Astrocyte of the cerebellum (primary cell): ENCODE measurements at regions not wholly inside any gene's neighbourhood (a gene's known extent, or its start where the extent isn't known, plus 50 kb on each side); places are given as distances from the start of the nearest gene placed in this dataset.

Experiments
- DNase-seq: peaks from one replicate; pipeline ENCODE4 v3.0.0-alpha.2; 2011; ENCODE audit warnings: low read depth
- H3K4me3 ChIP-seq: 2 replicates; pipeline ENCODE4 v1.5.1; 2011; ENCODE audit warnings: mild to moderate bottlenecking, low read depth, low read length, moderate library complexity
- CTCF ChIP-seq: IDR thresholded peaks from 2 replicates; pipeline ENCODE4 v1.5.1; 2012; ENCODE audit warnings: low read length, low read depth, moderate library complexity, mild to moderate bottlenecking; ENCODE audit errors: missing control alignments
- in situ Hi-C: cut with HindIII; loops from 2 replicates; pipeline ENCODE4 v1.10.0; 2017; ENCODE audit warnings: low sequenced_read_pairs

GRCh38 chr12:107221913-107222312, 128.6 kb upstream of the CRY1 start:
- no peak overlapping the region for H3K4me3 ChIP-seq
- TF ChIP-seq CTCF: no peak
- in situ Hi-C loops: no loop called here
- no peak for DNase-seq

- DNase-seq: no peak
- in situ Hi-C loops: no loop called here
- no peak overlapping the region for H3K4me3 ChIP-seq
- TF ChIP-seq CTCF: peak; percentile 18
These were observed 130.5 kb upstream of the CRY1 start for GRCh38 chr12:107223821-107224220.

- H3K4me3 ChIP-seq: no peak overlapping the region
- in situ Hi-C loops: loop anchor here (5.0 kb wide), 1 partner anchor 97 kb away; no protein-coding TSS in a partner anchor
- DNase-seq: peak; percentile 22
- TF ChIP-seq CTCF: no peak
These were observed 132.3 kb upstream of the CRY1 start for GRCh38 chr12:107225635-107226034.

GRCh38 chr12:107226126-107226525, 132.8 kb upstream of the CRY1 start:
- H3K4me3 ChIP-seq: no peak overlapping the region
- in situ Hi-C loops: loop anchor here (5.0 kb wide), 1 partner anchor 96 kb away; no protein-coding TSS in a partner anchor
- TF ChIP-seq CTCF: no peak
- DNase-seq: no peak

GRCh38 chr12:107228076-107228475, 134.7 kb upstream of the CRY1 start:
- no peak for DNase-seq
- H3K4me3 ChIP-seq: no peak overlapping the region
- no peak for TF ChIP-seq CTCF
- in situ Hi-C loops: loop anchor here (5.0 kb wide), 1 partner anchor 94 kb away; no protein-coding TSS in a partner anchor

- TF ChIP-seq CTCF: no peak
- in situ Hi-C loops: loop anchor here (5.0 kb wide), 1 partner anchor 92 kb away; no protein-coding TSS in a partner anchor
These were observed 136.5 kb upstream of the CRY1 start for GRCh38 chr12:107229827-107230226.

More at GRCh38 chr12:107229827-107230226, 136.5 kb upstream of the CRY1 start:
- no peak overlapping the region for H3K4me3 ChIP-seq
- DNase-seq: no peak
